GM23338 (cell line): ENCODE measurements at regions not wholly inside any gene's neighbourhood (a gene's known extent, or its start where the extent isn't known, plus 50 kb on each side); places are given as distances from the start of the nearest gene placed in this dataset.

Source experiments
- ATAC-seq: fragments of 200-7000 bp; cut with Tn5 transposase; 3 replicates; pipeline ENCODE4 v1.9.1; 2020
- DNase-seq: peaks from one replicate; pipeline ENCODE4 v3.0.0-alpha.2; 2015; ENCODE audit warnings: low spot score
- H2AFZ ChIP-seq: fragments of 200-600 bp; sonication (generic); 2 replicates; pipeline ENCODE4 v1.8.0; 2016; ENCODE audit warnings: antibody characterized with exemption, mild to moderate bottlenecking, moderate library complexity
- H3F3A ChIP-seq: fragments of 200-600 bp; sonication (generic); replicated peaks from 2 replicates; pipeline ENCODE4 v1.8.0; 2017; ENCODE audit warnings: antibody characterized with exemption, mixed run types, low read depth
- H3K27ac ChIP-seq: fragments of 200-600 bp; sonication (generic); 2 replicates; pipeline ENCODE4 v1.6.1; 2016; ENCODE audit warnings: low read depth
- H3K27me3 ChIP-seq: fragments of 200-600 bp; sonication (generic); 2 replicates; pipeline ENCODE4 v1.8.0; 2016; ENCODE audit warnings: mild to moderate bottlenecking, mixed run types, moderate library complexity; ENCODE audit not compliant: insufficient read depth
- H3K36me3 ChIP-seq: fragments of 200-600 bp; sonication (generic); 2 replicates; pipeline ENCODE4 v1.8.0; 2016; ENCODE audit warnings: mild to moderate bottlenecking; ENCODE audit not compliant: insufficient read depth
- H3K4me1 ChIP-seq: fragments of 200-600 bp; sonication (generic); 2 replicates; pipeline ENCODE4 v1.8.0; 2016; ENCODE audit warnings: mild to moderate bottlenecking, moderate library complexity; ENCODE audit not compliant: insufficient read depth
- H3K4me2 ChIP-seq: fragments of 200-600 bp; sonication (generic); 2 replicates; pipeline ENCODE4 v1.7.1; 2017; ENCODE audit warnings: mixed run types
- H3K4me3 ChIP-seq: fragments of 200-600 bp; sonication (generic); 2 replicates; pipeline ENCODE4 v1.6.1; 2016; ENCODE audit warnings: mixed run types
- H3K79me2 ChIP-seq: fragments of 200-600 bp; sonication (generic); replicated peaks from 2 replicates; pipeline ENCODE4 v1.8.0; 2017; ENCODE audit warnings: mild to moderate bottlenecking; ENCODE audit not compliant: insufficient read depth
- H3K9me2 ChIP-seq: fragments of 200-600 bp; sonication (generic); 2 replicates; pipeline ENCODE4 v1.8.0; 2017; ENCODE audit not compliant: insufficient read depth
- H4K20me1 ChIP-seq: fragments of 200-600 bp; sonication (generic); replicated peaks from 2 replicates; pipeline ENCODE4 v1.8.0; 2017; ENCODE audit warnings: mild to moderate bottlenecking; ENCODE audit not compliant: insufficient read depth
- H3K27ac Mint-ChIP-seq: 2 replicates; pipeline ENCODE4 v1.8.0; 2020; ENCODE audit warnings: inconsistent platforms, mild to moderate bottlenecking, moderate library complexity, mixed read lengths
- H3K27me3 Mint-ChIP-seq: 3 replicates; pipeline ENCODE4 v1.8.0; 2022; ENCODE audit warnings: low read depth, mild to moderate bottlenecking, moderate library complexity, mixed read lengths, inconsistent platforms; ENCODE audit not compliant: insufficient read depth, poor library complexity
- H3K36me3 Mint-ChIP-seq: 3 replicates; pipeline ENCODE4 v1.8.0; 2021; ENCODE audit warnings: low read depth, mild to moderate bottlenecking, inconsistent platforms, moderate library complexity, mixed read lengths
- H3K4me1 Mint-ChIP-seq: 3 replicates; pipeline ENCODE4 v1.8.0; 2020; ENCODE audit warnings: mild to moderate bottlenecking, inconsistent platforms, mixed read lengths
- H3K4me3 Mint-ChIP-seq: 3 replicates; pipeline ENCODE4 v1.8.0; 2021; ENCODE audit warnings: moderate library complexity, mild to moderate bottlenecking, inconsistent platforms, mixed read lengths
- H3K9me3 Mint-ChIP-seq: 3 replicates; pipeline ENCODE4 v1.8.0; 2020; ENCODE audit warnings: moderate library complexity, mild to moderate bottlenecking, inconsistent platforms, mixed read lengths
- CREB1 ChIP-seq: fragments of 250-450 bp; sonication (Bioruptor Pico); IDR thresholded peaks from 2 replicates; pipeline ENCODE4 v1.5.0; 2020; ENCODE audit warnings: low read depth, mild to moderate bottlenecking, moderate library complexity
- EZH2 ChIP-seq: fragments of 200-600 bp; sonication (generic); IDR thresholded peaks from one replicate; pipeline ENCODE4 v1.8.0; 2017; ENCODE audit warnings: antibody characterized with exemption, mild to moderate bottlenecking, low read depth; ENCODE audit not compliant: unreplicated experiment
- EZH2phosphoT487 ChIP-seq: fragments of 200-600 bp; sonication (generic); IDR thresholded peaks from one replicate; pipeline ENCODE4 v1.8.1; 2018; ENCODE audit warnings: antibody characterized with exemption; ENCODE audit not compliant: unreplicated experiment
- JUNB ChIP-seq: IDR thresholded peaks from one replicate; pipeline ENCODE4 v1.6.1; 2016; ENCODE audit warnings: antibody characterized with exemption; ENCODE audit not compliant: unreplicated experiment
- NANOG ChIP-seq: IDR thresholded peaks from 2 replicates; pipeline ENCODE4 v1.6.1; 2016; ENCODE audit warnings: antibody characterized with exemption, borderline replicate concordance
- POLR2AphosphoS5 ChIP-seq: IDR thresholded peaks from 2 replicates; pipeline ENCODE4 v1.6.1; 2016; ENCODE audit warnings: antibody characterized with exemption, low read depth
- STAT1 ChIP-seq: IDR thresholded peaks from one replicate; pipeline ENCODE4 v1.6.1; 2016; ENCODE audit warnings: antibody characterized with exemption; ENCODE audit not compliant: unreplicated experiment
- ZNF114 ChIP-seq: fragments of 250-450 bp; sonication (Bioruptor Pico); IDR thresholded peaks from 2 replicates; pipeline ENCODE4 v1.5.0; 2020; ENCODE audit warnings: mild to moderate bottlenecking, moderate library complexity
- ZNF331 ChIP-seq: fragments of 250-450 bp; sonication (Bioruptor Pico); IDR thresholded peaks from 2 replicates; pipeline ENCODE4 v1.5.0; 2020; ENCODE audit warnings: low read depth, mild to moderate bottlenecking, moderate library complexity
- TF ChIP-seq, protein P1 (sequence below): IDR thresholded peaks from one replicate; pipeline ENCODE4 v1.6.1; 2018; ENCODE audit warnings: antibody characterized with exemption; ENCODE audit not compliant: unreplicated experiment
- TF ChIP-seq, protein P2 (sequence below): fragments of 250-450 bp; sonication (Bioruptor Pico); IDR thresholded peaks from 2 replicates; pipeline ENCODE4 v1.5.0; 2020; ENCODE audit warnings: mild to moderate bottlenecking, moderate library complexity
- TF ChIP-seq, protein P3 (sequence below): IDR thresholded peaks from 2 replicates; pipeline ENCODE4 v1.6.1; 2016; ENCODE audit warnings: antibody characterized with exemption
- TF ChIP-seq, protein P4 (sequence below), 2 experiments: fragments of 200-600 bp in 1 of 2; sonication (generic) in 1 of 2; conservative IDR thresholded peaks; 2 replicates each; pipeline versions ENCODE4 v1.5.1 to v1.6.1; 2016 to 2017; ENCODE audit warnings: antibody characterized with exemption in 2 of 2, low read depth in 2 of 2, mild to moderate bottlenecking in 2 of 2, moderate library complexity in 1 of 2

DNA sequence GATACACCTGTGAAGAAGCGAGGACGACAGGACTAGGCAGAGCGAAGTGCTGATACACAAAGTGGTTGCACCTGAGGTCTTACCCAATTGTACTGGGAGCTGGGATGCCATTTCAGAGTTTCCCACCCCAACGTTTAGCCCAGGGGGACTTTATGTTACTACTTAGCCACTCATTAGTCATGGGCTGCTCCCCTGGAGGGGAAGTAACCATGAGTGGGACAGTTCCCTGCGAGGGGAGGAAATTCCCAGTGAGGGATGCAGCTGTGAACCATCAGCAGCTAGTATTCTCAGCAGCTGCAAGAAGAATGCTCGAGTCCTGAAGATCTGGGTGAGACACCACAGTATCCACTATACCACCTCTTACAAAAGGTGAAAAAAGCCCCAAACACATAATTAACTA, 93.7 kb upstream of the ACTBL2 start:
- no peak overlapping the region for H3K27ac Mint-ChIP-seq
- Histone ChIP-seq H3K4me2 (no peak overlapping the region), H3K4me3 (no peak overlapping the region), H3K27ac (no peak overlapping the region), H3K27me3 (no peaks in the 10 kb centered on the region), H3F3A (no peaks in the 10 kb centered on the region), H3K4me1 (no peaks in the 10 kb centered on the region), H2AFZ (peak overlapping the region; percentile 93), H3K79me2 (no peaks in the 10 kb centered on the region), H3K36me3 (no peaks in the 10 kb centered on the region), H4K20me1 (no peaks in the 10 kb centered on the region), H3K9me2 (peaks cover 5% of the 10 kb centered on the region; the same call in 1 of the 2 replicates)
- peaks cover 3% of the 10 kb centered on the region; the same call in 1 of the 3 replicates for H3K9me3 Mint-ChIP-seq
- no peak overlapping the region for H3K4me3 Mint-ChIP-seq
- no peak for ATAC-seq
- H3K36me3 Mint-ChIP-seq, result 0 out of 3 replicates have a peak, but pooled peaks cover 3% of the 10 kb centered on the region
- DNase-seq, result no peak
- H3K4me1 Mint-ChIP-seq, result no peaks in the 10 kb centered on the region
- no peak for TF ChIP-seq EZH2phosphoT487
- TF ChIP-seq ZNF331 (CRISPR knock-in tag), result no peak
- TF ChIP-seq POLR2AphosphoS5, result no peak
- no peak for TF ChIP-seq CREB1 (CRISPR knock-in tag)
- TF ChIP-seq, protein P1, sequence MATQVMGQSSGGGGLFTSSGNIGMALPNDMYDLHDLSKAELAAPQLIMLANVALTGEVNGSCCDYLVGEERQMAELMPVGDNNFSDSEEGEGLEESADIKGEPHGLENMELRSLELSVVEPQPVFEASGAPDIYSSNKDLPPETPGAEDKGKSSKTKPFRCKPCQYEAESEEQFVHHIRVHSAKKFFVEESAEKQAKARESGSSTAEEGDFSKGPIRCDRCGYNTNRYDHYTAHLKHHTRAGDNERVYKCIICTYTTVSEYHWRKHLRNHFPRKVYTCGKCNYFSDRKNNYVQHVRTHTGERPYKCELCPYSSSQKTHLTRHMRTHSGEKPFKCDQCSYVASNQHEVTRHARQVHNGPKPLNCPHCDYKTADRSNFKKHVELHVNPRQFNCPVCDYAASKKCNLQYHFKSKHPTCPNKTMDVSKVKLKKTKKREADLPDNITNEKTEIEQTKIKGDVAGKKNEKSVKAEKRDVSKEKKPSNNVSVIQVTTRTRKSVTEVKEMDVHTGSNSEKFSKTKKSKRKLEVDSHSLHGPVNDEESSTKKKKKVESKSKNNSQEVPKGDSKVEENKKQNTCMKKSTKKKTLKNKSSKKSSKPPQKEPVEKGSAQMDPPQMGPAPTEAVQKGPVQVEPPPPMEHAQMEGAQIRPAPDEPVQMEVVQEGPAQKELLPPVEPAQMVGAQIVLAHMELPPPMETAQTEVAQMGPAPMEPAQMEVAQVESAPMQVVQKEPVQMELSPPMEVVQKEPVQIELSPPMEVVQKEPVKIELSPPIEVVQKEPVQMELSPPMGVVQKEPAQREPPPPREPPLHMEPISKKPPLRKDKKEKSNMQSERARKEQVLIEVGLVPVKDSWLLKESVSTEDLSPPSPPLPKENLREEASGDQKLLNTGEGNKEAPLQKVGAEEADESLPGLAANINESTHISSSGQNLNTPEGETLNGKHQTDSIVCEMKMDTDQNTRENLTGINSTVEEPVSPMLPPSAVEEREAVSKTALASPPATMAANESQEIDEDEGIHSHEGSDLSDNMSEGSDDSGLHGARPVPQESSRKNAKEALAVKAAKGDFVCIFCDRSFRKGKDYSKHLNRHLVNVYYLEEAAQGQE, result no peak
- TF ChIP-seq JUNB, result no peak
- no peak for TF ChIP-seq ZNF114 (CRISPR knock-in tag)
- TF ChIP-seq, protein P2, sequence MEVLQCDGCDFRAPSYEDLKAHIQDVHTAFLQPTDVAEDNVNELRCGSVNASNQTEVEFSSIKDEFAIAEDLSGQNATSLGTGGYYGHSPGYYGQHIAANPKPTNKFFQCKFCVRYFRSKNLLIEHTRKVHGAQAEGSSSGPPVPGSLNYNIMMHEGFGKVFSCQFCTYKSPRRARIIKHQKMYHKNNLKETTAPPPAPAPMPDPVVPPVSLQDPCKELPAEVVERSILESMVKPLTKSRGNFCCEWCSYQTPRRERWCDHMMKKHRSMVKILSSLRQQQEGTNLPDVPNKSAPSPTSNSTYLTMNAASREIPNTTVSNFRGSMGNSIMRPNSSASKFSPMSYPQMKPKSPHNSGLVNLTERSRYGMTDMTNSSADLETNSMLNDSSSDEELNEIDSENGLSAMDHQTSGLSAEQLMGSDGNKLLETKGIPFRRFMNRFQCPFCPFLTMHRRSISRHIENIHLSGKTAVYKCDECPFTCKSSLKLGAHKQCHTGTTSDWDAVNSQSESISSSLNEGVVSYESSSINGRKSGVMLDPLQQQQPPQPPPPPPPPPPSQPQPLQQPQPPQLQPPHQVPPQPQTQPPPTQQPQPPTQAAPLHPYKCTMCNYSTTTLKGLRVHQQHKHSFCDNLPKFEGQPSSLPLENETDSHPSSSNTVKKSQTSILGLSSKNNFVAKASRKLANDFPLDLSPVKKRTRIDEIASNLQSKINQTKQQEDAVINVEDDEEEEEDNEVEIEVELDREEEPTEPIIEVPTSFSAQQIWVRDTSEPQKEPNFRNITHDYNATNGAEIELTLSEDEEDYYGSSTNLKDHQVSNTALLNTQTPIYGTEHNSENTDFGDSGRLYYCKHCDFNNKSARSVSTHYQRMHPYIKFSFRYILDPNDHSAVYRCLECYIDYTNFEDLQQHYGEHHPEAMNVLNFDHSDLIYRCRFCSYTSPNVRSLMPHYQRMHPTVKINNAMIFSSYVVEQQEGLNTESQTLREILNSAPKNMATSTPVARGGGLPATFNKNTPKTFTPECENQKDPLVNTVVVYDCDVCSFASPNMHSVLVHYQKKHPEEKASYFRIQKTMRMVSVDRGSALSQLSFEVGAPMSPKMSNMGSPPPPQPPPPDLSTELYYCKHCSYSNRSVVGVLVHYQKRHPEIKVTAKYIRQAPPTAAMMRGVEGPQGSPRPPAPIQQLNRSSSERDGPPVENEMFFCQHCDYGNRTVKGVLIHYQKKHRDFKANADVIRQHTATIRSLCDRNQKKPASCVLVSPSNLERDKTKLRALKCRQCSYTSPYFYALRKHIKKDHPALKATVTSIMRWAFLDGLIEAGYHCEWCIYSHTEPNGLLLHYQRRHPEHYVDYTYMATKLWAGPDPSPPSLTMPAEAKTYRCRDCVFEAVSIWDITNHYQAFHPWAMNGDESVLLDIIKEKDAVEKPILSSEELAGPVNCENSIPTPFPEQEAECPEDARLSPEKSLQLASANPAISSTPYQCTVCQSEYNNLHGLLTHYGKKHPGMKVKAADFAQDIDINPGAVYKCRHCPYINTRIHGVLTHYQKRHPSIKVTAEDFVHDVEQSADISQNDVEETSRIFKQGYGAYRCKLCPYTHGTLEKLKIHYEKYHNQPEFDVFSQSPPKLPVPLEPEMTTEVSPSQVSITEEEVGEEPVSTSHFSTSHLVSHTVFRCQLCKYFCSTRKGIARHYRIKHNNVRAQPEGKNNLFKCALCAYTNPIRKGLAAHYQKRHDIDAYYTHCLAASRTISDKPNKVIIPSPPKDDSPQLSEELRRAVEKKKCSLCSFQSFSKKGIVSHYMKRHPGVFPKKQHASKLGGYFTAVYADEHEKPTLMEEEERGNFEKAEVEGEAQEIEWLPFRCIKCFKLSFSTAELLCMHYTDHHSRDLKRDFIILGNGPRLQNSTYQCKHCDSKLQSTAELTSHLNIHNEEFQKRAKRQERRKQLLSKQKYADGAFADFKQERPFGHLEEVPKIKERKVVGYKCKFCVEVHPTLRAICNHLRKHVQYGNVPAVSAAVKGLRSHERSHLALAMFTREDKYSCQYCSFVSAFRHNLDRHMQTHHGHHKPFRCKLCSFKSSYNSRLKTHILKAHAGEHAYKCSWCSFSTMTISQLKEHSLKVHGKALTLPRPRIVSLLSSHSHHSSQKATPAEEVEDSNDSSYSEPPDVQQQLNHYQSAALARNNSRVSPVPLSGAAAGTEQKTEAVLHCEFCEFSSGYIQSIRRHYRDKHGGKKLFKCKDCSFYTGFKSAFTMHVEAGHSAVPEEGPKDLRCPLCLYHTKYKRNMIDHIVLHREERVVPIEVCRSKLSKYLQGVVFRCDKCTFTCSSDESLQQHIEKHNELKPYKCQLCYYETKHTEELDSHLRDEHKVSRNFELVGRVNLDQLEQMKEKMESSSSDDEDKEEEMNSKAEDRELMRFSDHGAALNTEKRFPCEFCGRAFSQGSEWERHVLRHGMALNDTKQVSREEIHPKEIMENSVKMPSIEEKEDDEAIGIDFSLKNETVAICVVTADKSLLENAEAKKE, result no peak
- TF ChIP-seq, protein P3, sequence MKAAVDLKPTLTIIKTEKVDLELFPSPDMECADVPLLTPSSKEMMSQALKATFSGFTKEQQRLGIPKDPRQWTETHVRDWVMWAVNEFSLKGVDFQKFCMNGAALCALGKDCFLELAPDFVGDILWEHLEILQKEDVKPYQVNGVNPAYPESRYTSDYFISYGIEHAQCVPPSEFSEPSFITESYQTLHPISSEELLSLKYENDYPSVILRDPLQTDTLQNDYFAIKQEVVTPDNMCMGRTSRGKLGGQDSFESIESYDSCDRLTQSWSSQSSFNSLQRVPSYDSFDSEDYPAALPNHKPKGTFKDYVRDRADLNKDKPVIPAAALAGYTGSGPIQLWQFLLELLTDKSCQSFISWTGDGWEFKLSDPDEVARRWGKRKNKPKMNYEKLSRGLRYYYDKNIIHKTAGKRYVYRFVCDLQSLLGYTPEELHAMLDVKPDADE, result no peak
- no peak for TF ChIP-seq EZH2
- TF ChIP-seq NANOG, result no peak
- TF ChIP-seq, protein P4, sequence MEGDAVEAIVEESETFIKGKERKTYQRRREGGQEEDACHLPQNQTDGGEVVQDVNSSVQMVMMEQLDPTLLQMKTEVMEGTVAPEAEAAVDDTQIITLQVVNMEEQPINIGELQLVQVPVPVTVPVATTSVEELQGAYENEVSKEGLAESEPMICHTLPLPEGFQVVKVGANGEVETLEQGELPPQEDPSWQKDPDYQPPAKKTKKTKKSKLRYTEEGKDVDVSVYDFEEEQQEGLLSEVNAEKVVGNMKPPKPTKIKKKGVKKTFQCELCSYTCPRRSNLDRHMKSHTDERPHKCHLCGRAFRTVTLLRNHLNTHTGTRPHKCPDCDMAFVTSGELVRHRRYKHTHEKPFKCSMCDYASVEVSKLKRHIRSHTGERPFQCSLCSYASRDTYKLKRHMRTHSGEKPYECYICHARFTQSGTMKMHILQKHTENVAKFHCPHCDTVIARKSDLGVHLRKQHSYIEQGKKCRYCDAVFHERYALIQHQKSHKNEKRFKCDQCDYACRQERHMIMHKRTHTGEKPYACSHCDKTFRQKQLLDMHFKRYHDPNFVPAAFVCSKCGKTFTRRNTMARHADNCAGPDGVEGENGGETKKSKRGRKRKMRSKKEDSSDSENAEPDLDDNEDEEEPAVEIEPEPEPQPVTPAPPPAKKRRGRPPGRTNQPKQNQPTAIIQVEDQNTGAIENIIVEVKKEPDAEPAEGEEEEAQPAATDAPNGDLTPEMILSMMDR (conservative IDR thresholded peaks at IDR 0.05; ENCODE audit: low read depth in 2 of 2), result no peak
- TF ChIP-seq STAT1, result no peak
- H3K27me3 Mint-ChIP-seq, result peaks cover 4% of the 10 kb centered on the region
